HG03064 (cell line): ENCODE measurements at regions not wholly inside any gene's neighbourhood (a gene's known extent, or its start where the extent isn't known, plus 50 kb on each side); places are given as distances from the start of the nearest gene placed in this dataset.

Experiments used
- ATAC-seq: cut with Tn5 transposase; IDR thresholded peaks from one replicate; pipeline ENCODE4 v1.9.1; 2021; ENCODE audit warnings: low read depth; ENCODE audit not compliant: unreplicated experiment

DNA sequence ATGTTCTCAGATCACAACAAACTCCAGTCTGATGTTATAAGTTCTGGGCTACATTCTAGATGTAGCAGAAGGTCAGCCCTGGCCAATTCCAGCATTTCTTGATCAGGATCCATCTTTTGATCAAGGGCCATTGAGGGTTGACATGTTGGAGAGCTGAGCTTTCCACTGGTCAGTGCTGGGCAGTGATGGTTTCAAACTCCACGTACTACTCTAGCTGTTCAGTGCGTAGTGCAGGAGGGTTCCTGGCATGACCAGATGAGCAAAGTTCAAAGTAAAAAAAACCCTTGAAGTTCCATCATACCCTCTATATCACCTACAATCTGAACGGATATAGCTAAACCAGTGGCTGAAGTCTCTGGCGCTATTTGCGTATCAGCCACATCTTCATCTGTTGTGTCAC lies 210.4 kb upstream of the OSR1 start:
- no peak for ATAC-seq

DNA sequence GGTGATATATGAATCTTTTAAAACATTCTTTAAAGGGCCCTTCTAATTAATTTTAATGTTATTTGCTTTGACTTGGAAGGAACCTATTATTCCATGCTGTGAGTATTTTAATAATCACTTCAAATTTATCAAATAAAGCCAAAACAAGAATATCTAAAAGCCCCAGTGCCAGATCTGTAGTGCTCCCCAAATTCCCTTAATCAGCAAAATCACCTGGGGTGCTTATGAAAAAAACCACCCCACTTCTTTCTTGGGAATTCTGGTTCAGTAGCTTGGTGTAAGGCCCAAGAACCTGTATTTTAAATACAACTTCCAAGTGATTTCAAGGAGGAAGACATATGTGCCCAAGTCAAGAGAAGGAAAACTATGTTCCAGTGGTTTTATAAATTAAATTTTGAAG lies 202.4 kb upstream of the OSR1 start:
- ATAC-seq, result no peak

DNA sequence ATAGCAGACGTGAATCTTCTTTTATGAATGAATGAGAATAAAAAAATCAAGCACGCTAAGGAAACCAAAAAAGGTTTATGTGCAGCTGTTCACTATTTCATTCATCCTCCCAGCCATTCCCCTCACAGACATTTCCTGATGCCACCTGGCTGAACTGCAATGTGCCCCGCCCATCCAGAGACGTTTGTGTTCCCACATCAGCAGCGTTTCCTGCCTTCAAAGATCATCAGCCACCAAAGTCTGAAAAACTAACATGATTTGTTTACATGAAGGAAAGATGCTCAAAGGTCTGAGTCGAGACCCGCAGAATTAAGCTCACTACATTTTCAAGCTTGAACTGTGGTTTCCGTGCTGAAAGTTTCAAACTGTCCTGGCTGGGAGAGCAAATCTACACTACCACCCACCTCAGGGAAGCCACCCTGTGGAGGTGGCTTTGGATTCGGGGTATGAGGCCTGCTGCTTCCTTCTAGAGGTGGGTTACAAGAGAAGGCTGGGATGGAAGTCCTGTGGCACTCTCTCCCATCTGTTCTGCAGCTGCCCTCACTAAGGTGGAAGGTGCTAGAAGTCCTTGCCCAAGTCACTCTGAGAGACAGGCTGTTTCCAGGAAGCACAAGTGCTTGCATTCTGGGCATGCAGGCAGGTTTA lies 201.3 kb upstream of the OSR1 start:
- ATAC-seq, result no peak

DNA sequence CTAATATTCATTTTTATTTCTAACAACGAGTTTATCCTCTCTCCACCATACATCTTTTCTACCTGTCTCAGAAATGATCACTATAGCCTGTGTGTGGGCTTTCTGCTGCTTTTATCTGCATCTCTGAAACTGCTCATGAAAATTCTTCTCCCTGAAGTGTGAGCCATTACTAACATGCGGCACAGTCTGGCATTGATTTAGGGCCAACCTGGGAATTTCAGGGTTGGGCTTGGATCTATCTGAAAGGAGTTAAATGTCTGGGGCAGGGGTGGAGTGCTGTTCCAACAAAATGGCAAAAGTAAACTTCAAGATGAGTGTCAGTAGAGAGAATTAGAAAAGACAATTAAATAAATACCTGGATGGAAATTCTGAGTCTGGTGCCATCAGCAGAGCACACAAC lies 198.2 kb upstream of the OSR1 start:
- no peak for ATAC-seq

DNA sequence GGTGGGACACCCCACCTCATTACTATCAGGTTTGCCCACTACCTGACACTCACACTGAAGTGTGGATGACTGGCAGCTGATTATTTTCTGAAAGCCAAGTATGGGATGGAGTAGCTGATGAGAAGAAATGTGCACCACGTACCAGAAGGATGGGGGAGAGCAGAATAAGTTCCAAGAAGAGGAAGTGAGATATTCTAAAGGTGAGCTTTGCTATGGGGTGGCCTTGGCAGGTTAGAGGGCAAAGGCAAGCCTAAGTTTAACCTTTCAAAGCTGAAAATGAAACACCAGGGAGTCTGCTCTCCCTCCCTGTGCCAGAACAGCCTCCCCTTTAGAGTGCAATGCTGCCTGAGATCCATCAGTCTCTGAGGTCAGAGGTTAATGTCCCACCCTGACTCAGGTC lies 196.1 kb upstream of the OSR1 start:
- no peak for ATAC-seq

DNA sequence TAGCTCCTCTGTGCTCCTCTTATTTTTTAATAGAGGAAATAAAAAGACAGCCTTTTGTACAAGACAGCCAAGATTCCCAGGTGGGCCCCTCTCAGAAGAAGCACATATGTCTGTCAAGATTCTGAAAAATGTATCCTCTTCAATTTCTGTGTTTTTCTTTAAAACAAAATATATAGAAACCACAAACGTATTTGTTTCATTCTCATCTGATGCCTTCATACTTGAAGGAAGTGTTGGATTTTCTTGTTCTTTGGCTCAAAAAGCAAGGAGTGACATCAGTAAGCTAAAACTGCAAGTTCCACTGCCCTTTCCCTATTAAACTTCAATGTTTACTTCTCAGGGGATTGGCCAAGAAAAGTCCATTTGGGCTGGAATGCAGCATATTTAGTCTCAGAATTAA lies 193.8 kb upstream of the OSR1 start:
- ATAC-seq, result no peak

DNA sequence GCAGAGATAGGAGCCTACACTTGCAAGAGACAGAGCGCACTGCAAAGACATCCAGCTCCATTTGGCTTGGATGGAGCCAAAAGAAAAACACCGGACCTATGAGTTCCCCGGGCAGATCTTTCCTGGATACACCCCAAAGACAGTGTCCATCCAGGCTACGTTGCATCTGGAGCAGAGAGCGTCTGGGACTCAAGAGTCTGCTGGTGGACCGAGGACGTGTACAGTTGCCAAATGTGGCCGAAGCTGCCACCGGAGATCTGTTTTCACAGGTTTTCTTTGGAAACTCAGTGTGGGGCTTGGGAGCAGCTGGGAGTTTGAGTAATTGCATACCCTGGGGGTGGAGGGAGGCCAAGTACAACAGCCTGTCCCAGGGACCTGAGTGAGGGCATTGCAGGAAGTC lies 192.3 kb upstream of the OSR1 start:
- no peak for ATAC-seq

DNA sequence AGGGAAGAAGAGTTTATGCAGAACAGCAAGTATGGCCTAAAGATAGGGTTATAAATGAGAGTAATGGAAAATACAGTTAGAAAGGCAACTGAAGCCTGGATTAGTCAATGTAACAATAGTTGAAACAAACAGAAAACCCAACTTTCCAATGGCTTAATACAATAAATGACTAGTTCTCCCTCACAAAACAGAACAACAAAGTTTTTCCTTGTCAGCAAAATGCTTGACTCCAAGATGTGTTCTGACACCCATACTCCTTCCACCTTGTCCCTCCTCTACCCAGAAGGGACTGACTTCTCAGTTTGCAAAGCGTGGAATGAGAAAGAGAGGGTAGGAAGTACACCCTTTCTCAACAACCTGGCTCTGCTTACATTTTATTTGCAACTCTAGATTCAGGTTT lies 191.4 kb upstream of the OSR1 start:
- no peak for ATAC-seq

DNA sequence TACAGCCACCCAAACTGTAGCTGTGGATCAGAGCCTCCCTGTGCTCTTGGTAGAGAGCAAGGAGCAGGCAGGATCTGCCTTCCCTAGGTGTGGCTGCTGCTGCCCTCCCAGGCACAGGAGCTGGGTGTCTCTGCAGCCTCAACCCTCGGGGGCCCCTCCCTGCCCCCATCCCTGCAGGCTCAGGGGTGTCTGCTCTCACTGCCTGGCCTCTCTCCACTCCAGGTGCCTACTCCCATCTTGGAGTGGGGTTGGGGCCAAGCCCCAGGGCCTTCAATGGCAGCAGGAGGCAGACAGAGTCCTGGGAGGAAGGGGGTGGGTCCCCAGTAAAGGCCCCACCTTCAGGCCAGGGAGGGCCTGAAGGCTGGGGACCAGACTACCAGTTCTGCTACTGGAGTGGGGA lies 189.7 kb upstream of the OSR1 start:
- no peak for ATAC-seq

DNA sequence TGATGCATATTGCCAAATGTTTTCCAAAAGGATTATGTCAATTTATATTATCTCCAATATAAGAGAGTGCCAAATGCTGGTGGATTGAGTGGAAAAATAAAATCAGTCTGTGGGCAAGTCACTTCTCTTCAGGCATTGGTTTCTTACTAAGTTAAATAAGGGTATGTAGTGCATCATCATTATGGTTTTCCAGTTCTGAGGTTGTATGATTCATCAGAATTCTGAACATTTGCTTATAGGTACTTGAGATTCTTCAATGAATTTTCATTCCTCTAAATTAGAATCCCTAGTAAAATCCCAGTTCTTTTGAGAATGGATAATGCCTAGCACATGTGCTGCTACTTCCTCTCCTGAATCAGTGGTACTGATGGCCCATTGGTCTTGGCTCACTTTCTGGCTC lies 188.9 kb upstream of the OSR1 start:
- ATAC-seq, result no peak

DNA sequence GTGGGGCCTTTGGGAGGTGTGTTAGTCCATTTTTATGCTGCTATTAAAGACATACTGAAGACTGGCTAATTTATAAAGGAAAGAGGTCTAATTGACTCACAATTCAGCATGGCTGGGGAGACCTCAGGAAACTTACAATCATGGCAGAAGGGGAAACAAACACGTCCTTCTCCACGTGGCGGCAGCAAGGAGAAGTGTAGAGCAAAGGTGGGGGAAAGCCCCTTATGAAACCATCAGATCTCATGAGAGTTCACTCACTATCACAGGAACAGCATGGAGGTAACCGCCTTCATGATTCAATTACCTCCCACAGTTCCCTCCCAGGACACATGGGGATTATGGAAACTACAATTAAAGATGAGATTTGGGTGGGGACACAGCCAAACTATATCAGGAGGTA lies 187.1 kb upstream of the OSR1 start:
- no peak for ATAC-seq

DNA sequence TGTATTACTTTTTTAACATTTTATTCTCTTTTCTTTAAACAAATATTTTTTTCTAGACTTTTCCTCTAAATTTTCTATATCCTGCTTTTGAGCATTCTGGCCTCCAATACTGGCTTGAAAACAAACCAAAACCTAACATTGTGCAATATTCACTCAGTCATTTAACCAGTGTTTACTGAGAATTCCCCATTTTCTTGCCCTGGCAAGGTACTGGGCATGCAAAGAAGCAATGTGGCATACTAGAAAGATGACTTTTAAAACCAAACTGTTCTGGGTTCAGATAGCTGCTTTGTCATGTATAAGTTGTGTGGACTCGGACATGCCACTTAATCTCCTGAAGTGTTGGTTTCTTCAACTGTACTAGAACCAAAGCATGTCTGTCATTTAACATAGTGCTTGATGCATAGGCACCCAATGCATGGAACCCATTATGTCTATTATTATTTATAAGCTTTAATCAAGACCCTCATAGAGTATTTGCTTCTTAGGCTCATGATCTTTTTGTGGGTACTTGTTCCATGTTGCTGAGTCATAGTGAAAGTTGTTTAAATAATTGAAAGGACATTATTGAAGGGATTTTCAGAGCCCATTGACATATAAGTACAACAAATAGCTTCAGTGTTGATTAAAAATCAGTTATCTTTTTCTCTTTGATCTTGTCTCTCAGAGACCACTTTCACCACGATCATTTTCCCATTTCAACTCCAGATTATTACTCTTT lies 185.4 kb upstream of the OSR1 start:
- ATAC-seq, result no peak

DNA sequence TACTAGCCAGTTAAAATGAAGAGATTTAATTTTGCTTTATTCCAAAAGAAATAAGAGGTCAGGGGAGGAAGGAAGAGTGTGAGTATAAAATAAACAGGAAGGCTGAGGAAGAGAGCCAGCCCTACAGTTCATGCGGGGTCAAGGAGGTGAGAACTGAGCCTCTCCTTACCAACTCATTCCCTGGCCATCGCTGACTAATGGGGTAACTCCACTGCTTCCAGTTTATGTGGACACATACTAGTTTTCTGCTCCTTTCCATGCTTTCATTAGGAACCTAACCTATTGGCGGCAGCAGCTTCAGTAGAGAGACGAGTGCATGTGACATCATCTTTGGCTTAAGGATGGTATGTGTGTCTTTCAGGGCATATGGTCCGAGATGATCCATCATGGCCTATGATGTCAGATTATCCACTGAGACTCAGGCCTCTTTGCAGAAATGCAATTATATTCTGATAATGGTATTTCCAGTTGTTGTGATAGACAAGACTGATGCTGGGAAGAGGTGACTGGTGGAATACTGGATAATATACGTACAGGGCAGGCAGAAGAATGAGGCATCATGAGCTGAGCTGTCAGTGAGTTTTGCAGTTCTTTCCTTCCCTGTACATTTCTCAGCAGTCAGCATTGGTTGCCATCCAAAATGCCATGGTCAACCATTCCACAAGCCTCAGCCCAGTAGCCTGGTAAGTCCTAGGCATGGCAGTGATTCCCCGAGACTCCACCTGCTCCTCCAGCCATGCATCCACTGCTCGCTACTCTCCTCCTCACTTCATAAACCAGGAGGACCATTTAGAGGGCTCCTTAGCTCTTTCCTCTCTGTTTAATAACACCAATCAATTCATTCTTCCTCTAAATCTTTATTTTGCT lies 184.6 kb upstream of the OSR1 start:
- no peak for ATAC-seq

DNA sequence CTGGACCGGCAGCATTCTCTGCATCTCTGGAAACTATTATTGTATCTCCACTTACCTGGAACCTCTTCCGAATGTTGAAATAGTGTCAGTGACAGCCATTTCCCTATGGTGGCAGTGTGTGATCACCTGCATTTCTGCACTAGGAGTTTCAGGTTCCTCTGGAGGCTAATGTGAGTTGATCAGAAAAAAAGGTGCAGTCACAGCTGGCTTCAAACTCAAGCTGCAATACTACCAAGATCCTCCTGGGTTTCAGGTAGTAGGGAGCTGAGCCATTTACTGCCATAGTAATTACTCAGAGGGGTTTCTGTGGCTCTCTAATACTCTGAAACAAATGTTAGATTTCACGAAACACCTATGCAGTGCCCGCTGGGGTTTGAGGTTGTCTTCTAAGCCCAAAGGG lies 183.5 kb upstream of the OSR1 start:
- no peak for ATAC-seq

DNA sequence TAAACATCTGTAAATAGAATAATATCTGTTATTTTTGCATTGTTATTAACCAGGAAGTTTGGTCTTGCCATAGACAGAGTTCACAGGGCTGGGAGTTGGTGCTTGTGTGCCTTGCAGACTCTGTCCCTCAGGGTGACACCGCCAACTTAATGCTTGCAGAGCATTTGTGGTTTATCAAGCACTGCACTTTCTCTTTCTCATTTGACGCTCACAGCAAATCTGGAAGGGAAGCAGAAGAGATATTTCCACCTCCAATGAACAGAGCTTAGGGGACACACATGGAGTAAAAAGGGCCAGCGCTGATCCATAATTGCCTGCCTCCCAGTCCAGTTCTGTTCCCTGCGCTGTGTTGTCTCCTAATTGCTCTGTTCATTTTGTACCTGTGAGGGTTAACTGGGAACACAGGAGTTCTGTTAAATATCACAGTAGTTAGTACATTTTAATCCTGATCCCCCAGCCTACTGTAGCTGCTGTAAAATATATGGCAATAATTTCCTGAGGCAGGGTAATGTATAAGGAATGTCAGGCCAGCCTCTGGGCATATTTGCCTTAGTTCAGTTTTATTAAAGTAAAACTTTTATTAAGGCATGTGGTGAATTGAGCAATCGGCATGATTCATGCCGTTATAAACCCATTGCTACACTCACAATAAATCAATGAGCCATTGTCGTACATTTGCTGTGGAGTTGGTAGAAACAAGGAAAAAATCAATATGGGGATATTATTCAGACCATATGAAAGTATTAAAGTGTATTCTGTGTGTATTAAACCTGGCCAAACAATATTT lies 182.5 kb upstream of the OSR1 start:
- ATAC-seq, result no peak

DNA sequence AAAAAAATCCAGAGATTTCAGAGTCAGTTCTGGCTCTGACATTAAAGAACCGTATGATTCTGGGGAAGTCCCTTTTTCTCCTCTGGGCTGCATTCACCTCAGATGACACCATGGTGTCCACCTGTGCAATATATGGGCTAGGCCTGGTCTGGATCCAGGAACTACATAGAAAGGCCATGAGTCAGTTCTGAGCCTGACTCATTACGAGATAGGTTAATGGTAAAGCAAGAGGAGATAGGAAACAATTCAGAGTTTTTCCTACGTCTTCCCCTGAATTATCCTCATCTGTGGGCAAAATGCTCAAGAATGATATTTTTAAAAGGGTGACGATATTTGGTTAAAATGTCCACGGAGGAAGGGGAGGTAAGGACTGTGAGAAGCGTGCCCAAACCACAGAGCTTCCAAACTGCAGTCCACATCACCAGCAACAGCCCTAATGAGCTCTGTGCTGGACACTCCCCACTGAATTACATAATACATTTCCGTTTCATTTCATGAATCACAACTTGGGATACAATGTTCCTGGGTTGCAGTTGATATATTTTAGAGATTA lies 180.1 kb upstream of the OSR1 start:
- ATAC-seq, result no peak

DNA sequence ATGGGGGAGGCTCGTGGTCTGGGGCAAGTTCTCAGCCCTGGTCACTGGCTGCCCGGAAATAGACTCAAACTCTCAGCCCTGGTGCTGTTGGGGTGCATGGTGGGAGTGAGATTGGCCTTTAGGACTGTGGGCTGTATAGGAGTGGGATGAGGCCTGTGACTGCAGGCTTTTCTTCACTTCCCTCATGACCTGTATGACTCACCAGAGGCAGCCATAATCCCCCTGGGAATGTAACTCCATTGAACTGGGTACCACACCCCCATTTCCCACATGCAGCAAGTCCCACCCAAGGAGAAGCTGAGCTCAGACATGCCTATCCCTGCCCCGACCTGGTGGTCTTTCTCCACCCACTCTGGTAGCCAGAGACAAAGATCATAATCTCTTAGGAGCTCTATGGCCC lies 177.7 kb upstream of the OSR1 start:
- ATAC-seq, result no peak

DNA sequence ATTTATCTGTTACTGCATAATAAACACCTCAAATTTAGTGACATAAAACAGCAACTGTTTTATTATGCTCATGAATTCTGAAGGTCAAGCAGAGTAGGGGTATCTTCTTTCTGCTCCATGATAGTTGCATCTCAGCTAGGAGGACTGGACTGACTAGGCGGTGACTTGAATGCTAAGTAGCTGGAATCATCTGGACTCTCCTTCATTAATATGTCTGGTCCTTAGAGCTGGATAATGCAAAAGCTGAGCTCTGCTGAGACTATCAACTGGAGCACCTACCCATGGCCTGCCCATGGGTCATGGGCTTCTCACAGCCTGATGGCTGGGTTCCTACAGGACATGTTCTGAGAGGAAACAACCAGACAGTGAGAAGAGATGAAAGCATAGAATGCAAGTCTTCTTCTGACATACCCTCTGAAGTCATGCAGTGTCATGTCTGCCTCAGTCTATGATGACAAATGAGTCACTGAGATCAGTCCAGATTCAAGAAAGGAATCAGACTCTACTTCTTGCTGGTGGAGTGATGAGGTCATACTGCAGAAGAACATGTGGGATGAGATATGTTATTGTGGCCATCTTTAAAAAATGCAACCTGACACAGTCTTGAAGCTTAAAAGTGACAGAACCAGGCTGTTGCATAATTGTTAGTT lies 174.2 kb upstream of the OSR1 start:
- no peak for ATAC-seq

DNA sequence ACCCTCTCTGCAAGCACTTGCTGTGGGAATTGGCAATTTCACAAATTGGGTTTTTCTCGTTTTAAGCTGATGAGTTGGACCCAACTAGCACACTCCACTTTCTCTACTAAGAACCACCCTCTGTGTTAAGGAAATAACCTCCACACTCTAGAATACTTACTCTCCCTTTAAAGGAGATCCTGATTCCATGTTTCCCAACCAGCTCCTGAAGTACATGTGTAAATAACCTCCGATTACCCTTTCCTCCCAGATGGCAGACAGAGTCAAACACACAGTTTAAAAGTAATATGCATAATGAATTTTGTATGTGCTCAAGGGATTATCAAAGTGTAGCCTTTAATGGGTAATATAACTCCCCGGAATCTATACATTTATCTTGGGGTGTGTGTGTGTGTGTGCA lies 171.3 kb upstream of the OSR1 start:
- ATAC-seq, result no peak

DNA sequence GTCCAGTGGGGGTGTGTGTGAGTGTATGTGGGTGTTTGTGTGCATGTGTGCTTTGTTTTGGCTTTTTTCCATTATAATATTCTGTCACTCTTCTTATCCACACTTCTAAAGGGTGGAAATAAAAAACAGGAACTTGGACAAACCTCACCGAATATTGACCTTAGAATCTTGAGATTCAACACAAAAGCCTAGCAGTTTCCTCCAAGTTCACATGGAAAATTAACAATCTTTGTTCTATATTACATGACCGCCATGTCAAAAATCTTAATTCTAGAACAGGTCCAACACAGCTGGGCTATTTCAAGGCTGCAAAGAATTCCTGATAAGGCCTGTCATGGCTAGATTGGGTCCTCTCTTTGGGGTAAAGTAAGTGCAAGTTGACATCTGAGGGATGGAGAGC lies 169.3 kb upstream of the OSR1 start:
- ATAC-seq, result no peak
